HG03097 (cell line): ENCODE measurements at regions not wholly inside any gene's neighbourhood (a gene's known extent, or its start where the extent isn't known, plus 50 kb on each side); places are given as distances from the start of the nearest gene placed in this dataset.
"Not testable (repeated sequence)": the region's sequence is repeated elsewhere in the genome, so short reads cannot be mapped to it uniquely, and the experiment has no call there.

Source experiments
- ATAC-seq: cut with Tn5 transposase; IDR thresholded peaks from one replicate; pipeline ENCODE4 v1.9.1; 2021; ENCODE audit not compliant: unreplicated experiment, low FRiP score

GRCh38 chr13:62119739-62120700 lies 704.4 kb upstream of the PCDH20 start:
- no peak for ATAC-seq

GRCh38 chr13:62115831-62116230 lies 700.2 kb upstream of the PCDH20 start:
- no peak for ATAC-seq

GRCh38 chr13:62113179-62113578 lies 697.5 kb upstream of the PCDH20 start:
- ATAC-seq = no peak

- ATAC-seq = no peak
Observed at GRCh38 chr13:62110079-62110478, 694.4 kb upstream of the PCDH20 start.

- not testable (repeated sequence) for ATAC-seq
Observed at GRCh38 chr13:62104136-62104535, 688.5 kb upstream of the PCDH20 start.

- ATAC-seq = no peak
Observed at GRCh38 chr13:62096652-62097051, 681.0 kb upstream of the PCDH20 start.

- no peak for ATAC-seq
Observed at GRCh38 chr13:62094932-62095331, 679.3 kb upstream of the PCDH20 start.

- no peak for ATAC-seq
Observed at GRCh38 chr13:62093984-62094780, 678.5 kb upstream of the PCDH20 start.

- no peak for ATAC-seq
Observed at GRCh38 chr13:62092949-62093348, 677.3 kb upstream of the PCDH20 start.

- no peak for ATAC-seq
Observed at GRCh38 chr13:62092536-62092935, 676.9 kb upstream of the PCDH20 start.

GRCh38 chr13:62088165-62088564 lies 672.5 kb upstream of the PCDH20 start:
- ATAC-seq = no peak

GRCh38 chr13:62087124-62087523 lies 671.5 kb upstream of the PCDH20 start:
- no peak for ATAC-seq

GRCh38 chr13:62085337-62086229 lies 669.9 kb upstream of the PCDH20 start:
- ATAC-seq = no peak

GRCh38 chr13:62084728-62085127 lies 669.1 kb upstream of the PCDH20 start:
- ATAC-seq = no peak

GRCh38 chr13:62067821-62068220 lies 652.2 kb upstream of the PCDH20 start:
- no peak for ATAC-seq

- ATAC-seq = no peak
Observed at GRCh38 chr13:62065016-62065415, 649.4 kb upstream of the PCDH20 start.

- no peak for ATAC-seq
Observed at GRCh38 chr13:62061751-62062150, 646.1 kb upstream of the PCDH20 start.

- no peak for ATAC-seq
Observed at GRCh38 chr13:62060570-62060969, 644.9 kb upstream of the PCDH20 start.

- ATAC-seq = no peak
Observed at GRCh38 chr13:62057286-62057685, 641.6 kb upstream of the PCDH20 start.

- no peak for ATAC-seq
Observed at GRCh38 chr13:62049992-62050391, 634.3 kb upstream of the PCDH20 start.

GRCh38 chr13:62046512-62046911 lies 630.9 kb upstream of the PCDH20 start:
- ATAC-seq = no peak
